ENCODE measurements at regions not wholly inside any gene's neighbourhood (a gene's known extent, or its start where the extent isn't known, plus 50 kb on each side); places are given as distances from the start of the nearest gene placed in this dataset.

DNA sequence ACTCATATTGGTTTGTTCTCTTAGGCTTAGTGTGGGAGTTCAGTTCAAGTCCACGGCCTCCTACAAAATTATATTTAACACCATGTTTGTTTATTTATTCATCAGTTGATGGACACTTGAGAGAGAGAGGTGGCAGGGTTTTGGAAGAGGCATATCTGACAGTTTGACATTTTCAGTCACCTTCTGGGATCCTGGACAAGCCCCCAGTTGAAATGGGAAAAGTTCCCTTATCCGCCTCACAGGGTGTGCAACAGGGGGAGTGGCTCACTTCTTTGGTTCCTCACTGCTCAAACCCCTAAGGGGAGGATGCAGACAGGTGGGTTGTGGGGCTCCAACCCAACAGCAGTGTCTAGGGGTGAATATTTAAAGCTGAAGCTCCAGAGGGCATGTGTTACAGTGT, 52.3 kb upstream of the TNFSF18 start:
- TF ChIP-seq, protein P1, sequence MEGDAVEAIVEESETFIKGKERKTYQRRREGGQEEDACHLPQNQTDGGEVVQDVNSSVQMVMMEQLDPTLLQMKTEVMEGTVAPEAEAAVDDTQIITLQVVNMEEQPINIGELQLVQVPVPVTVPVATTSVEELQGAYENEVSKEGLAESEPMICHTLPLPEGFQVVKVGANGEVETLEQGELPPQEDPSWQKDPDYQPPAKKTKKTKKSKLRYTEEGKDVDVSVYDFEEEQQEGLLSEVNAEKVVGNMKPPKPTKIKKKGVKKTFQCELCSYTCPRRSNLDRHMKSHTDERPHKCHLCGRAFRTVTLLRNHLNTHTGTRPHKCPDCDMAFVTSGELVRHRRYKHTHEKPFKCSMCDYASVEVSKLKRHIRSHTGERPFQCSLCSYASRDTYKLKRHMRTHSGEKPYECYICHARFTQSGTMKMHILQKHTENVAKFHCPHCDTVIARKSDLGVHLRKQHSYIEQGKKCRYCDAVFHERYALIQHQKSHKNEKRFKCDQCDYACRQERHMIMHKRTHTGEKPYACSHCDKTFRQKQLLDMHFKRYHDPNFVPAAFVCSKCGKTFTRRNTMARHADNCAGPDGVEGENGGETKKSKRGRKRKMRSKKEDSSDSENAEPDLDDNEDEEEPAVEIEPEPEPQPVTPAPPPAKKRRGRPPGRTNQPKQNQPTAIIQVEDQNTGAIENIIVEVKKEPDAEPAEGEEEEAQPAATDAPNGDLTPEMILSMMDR (IDR thresholded peaks at IDR 0.05): no peak
- no peak for TF ChIP-seq POLR2A (IDR thresholded peaks at IDR 0.05)
